ENCODE measurements at regions not wholly inside any gene's neighbourhood (a gene's known extent, or its start where the extent isn't known, plus 50 kb on each side); places are given as distances from the start of the nearest gene placed in this dataset.

GRCh38 chr13:84126671-84127171 is 244.4 kb upstream of the SLITRK1 start:
- TF ChIP-seq CTCF (conservative IDR thresholded peaks at IDR 0.05) (no peak), EZH2 (IDR thresholded peaks at IDR 0.05; ENCODE audit: low read depth) (no peak)

Measured in PC-9 (cell line).